ENCODE measurements at regions not wholly inside any gene's neighbourhood (a gene's known extent, or its start where the extent isn't known, plus 50 kb on each side); places are given as distances from the start of the nearest gene placed in this dataset.

DNA sequence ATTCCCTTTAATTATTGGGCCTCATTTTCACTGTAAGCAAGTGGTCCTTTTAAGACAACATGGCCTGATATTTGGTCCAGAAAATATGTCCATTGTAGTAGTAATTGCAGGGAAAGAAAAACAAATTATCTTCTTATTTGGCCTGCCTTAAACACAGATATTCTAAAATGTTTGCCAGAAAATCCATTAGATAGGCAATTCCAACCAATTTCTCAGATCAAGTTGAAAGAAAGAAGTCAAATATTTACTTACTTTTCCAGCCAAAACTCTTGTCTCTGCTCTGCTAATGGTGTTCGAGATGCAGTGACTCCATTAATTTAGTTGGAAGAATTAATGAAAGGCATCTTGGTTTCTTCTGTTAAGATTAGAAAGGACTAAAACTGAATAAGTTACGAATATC is 757.3 kb upstream of the IGFBP3 start:
- POLR2A ChIA-PET = no interaction called here

DNA sequence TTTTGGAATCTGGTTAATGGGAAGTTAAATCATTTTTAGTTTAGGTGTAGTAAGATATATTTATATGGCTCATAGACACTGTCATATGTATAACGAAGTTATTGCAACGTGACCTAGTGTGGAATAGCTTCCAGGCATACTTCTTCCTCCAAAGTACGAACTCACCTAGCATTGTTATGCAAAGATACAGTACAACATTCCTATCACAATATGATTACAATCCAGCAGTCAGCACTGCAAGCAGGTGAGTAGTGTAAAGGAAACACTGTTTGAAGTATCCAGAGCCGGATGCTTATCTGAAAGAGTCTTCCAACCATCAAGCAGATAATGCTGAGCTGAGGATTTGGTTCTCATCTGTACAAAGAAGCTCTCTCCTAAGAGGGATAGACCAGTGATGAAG is 754.4 kb upstream of the IGFBP3 start:
- no CpG with 5 or more reads among the region's 4 CpGs for WGBS (ENCODE audit: insufficient coverage)
- H3K4me3 ChIP-seq (ENCODE audit: control insufficient read depth in 1 of 2, extremely low read depth in 1 of 2, low read length in 1 of 2) = no peak overlapping the region
- ChIA-PET CTCF (no interaction called here), POLR2A (interaction anchor here in 1 of 2 donors (0.6 kb wide), 1 partner anchor 179 kb away, joined by 3 read pairs; no protein-coding TSS in a partner anchor)
- no peaks in the 10 kb centered on the region for H3K9me3 ChIP-seq
- H3K27ac ChIP-seq (ENCODE audit: low read length) = no peak overlapping the region
- Mint-ChIP-seq H3K4me1 (no peaks in the 10 kb centered on the region), H3K36me3 (no peaks in the 10 kb centered on the region), H3K27ac (no peak overlapping the region), H3K9me3 (no peaks in the 10 kb centered on the region), H3K27me3 (no peaks in the 10 kb centered on the region), H3K4me3 (no peak overlapping the region)
- DNase-seq = no peak
- ATAC-seq (replicated peaks in 1 of 4) = no peak
- H3K4me1 ChIP-seq (ENCODE audit: control insufficient read depth in 1 of 2, extremely low read depth in 1 of 2, insufficient read depth in 2 of 2, low read length in 2 of 2) = no peaks in the 10 kb centered on the region
- H3K36me3 ChIP-seq (ENCODE audit: control insufficient read depth in 2 of 2, extremely low read depth in 1 of 2, insufficient read depth in 1 of 2, low read length in 1 of 2) = no peaks in the 10 kb centered on the region
- H3K27me3 ChIP-seq (replicated peaks in 1 of 2; ENCODE audit: control insufficient read depth in 2 of 2, extremely low read depth in 1 of 2, insufficient read depth in 2 of 2, low read length in 1 of 2) = no peaks in the 10 kb centered on the region

More for the DNA sequence above, 757.3 kb upstream of the IGFBP3 start:
- H3K27me3 ChIP-seq (replicated peaks in 1 of 2; ENCODE audit: control insufficient read depth in 2 of 2, extremely low read depth in 1 of 2, insufficient read depth in 2 of 2, low read length in 1 of 2) = no peaks in the 10 kb centered on the region
- H3K27ac ChIP-seq (ENCODE audit: low read length) = no peak overlapping the region
- Mint-ChIP-seq H3K36me3 (no peaks in the 10 kb centered on the region), H3K27ac (no peak overlapping the region), H3K9me3 (peaks cover 0 to 8% (median 4%) of the 10 kb centered on the region in 3 donors), H3K4me3 (no peak overlapping the region), H3K27me3 (no peaks in the 10 kb centered on the region), H3K4me1 (no peaks in the 10 kb centered on the region)
- no peaks in the 10 kb centered on the region for H3K36me3 ChIP-seq (ENCODE audit: control insufficient read depth in 2 of 2, extremely low read depth in 1 of 2, insufficient read depth in 1 of 2, low read length in 1 of 2)
- ATAC-seq (replicated peaks in 1 of 4) = no peak
- H3K4me3 ChIP-seq (ENCODE audit: control insufficient read depth in 1 of 2, extremely low read depth in 1 of 2, low read length in 1 of 2) = no peak overlapping the region
- CTCF ChIA-PET = no interaction called here
- H3K4me1 ChIP-seq (ENCODE audit: control insufficient read depth in 1 of 2, extremely low read depth in 1 of 2, insufficient read depth in 2 of 2, low read length in 2 of 2) = no peaks in the 10 kb centered on the region
- no CpG with 5 or more reads among the region's 2 CpGs for WGBS (ENCODE audit: insufficient coverage)
- DNase-seq = no peak
- no peaks in the 10 kb centered on the region for H3K9me3 ChIP-seq

DNA sequence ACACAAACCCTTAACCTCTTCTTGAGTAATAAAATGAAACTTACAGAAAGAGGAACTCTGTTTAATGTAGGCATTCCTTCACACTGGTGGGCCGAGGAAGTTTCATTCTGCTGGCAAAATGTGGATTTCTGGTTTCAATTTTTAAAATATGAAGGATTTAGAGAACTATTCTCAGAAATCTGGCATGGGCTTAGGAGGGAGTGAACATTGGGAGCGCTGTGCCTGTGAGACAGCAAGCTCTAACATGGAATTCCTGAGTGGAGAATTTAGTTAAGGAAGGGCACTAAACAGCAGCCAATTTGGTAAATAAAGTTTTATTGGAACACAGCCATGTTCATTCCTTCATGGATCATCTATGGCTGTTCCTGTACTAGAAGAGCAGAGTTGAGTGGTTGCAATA is 751.8 kb upstream of the IGFBP3 start:
- no peaks in the 10 kb centered on the region for H3K27me3 Mint-ChIP-seq
- ATAC-seq (replicated peaks in 1 of 4) (no peak), DNase-seq (no peak)
- no peak overlapping the region for H3K27ac ChIP-seq (ENCODE audit: low read length)
- H3K9me3 Mint-ChIP-seq = peaks cover 0 to 3% (median 0%) of the 10 kb centered on the region in 3 donors
- H3K27ac Mint-ChIP-seq = no peak overlapping the region
- H3K27me3 ChIP-seq (replicated peaks in 1 of 2; ENCODE audit: control insufficient read depth in 2 of 2, extremely low read depth in 1 of 2, insufficient read depth in 2 of 2, low read length in 1 of 2) = no peaks in the 10 kb centered on the region
- H3K36me3 ChIP-seq (ENCODE audit: control insufficient read depth in 2 of 2, extremely low read depth in 1 of 2, insufficient read depth in 1 of 2, low read length in 1 of 2) = no peaks in the 10 kb centered on the region
- ChIA-PET POLR2A (no interaction called here), CTCF (no interaction called here)
- 10% methylated on average over 1 of the region's 2 CpGs for WGBS (ENCODE audit: insufficient coverage)
- no peak overlapping the region for H3K4me3 Mint-ChIP-seq
- H3K4me3 ChIP-seq (ENCODE audit: control insufficient read depth in 1 of 2, extremely low read depth in 1 of 2, low read length in 1 of 2) = no peak overlapping the region
- no peaks in the 10 kb centered on the region for H3K36me3 Mint-ChIP-seq
- no peaks in the 10 kb centered on the region for H3K4me1 Mint-ChIP-seq
- H3K9me3 ChIP-seq = no peaks in the 10 kb centered on the region
- no peaks in the 10 kb centered on the region for H3K4me1 ChIP-seq (ENCODE audit: control insufficient read depth in 1 of 2, extremely low read depth in 1 of 2, insufficient read depth in 2 of 2, low read length in 2 of 2)

DNA sequence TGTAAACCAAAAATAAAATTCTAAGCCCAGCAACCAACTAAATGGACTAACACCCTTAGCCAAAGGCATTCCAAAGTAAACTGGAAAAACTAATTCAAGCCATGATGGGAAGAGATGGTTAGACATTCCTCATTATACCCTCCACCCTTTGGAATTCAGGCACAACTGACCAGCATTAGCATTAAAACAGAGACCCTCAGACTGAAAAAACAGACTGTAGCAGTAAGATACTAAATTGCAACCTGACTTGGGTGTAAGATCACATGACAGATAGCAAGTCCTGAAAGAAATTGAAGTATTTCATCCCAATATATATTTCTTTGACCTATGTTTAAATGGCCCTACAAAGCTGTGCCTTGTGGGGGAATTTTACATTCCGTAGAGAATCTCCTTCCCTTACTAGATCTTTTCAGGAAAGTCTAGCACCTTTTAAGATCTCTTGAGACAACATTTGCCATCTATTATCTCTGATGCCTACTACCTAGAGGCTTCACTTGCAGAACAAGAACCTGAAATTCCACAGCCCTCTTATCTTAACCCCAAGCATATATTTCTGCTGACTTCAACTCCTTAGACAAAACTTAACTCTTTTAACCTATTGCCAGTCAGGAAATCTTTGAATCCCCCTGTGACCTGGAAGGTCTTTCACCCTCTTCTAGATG is 750.2 kb upstream of the IGFBP3 start:
- no peak for DNase-seq
- Mint-ChIP-seq H3K4me3 (no peak overlapping the region), H3K36me3 (no peaks in the 10 kb centered on the region), H3K9me3 (peaks cover 0 to 5% (median 3%) of the 10 kb centered on the region in 3 donors), H3K27me3 (no peaks in the 10 kb centered on the region), H3K4me1 (no peaks in the 10 kb centered on the region), H3K27ac (no peak overlapping the region)
- ATAC-seq (replicated peaks in 1 of 4) = no peak
- no CpG with 5 or more reads among the region's 1 CpG for WGBS (ENCODE audit: insufficient coverage)
- Histone ChIP-seq H3K4me1 (ENCODE audit: control insufficient read depth in 1 of 2, extremely low read depth in 1 of 2, insufficient read depth in 2 of 2, low read length in 2 of 2) (no peaks in the 10 kb centered on the region), H3K9me3 (no peaks in the 10 kb centered on the region), H3K36me3 (ENCODE audit: control insufficient read depth in 2 of 2, extremely low read depth in 1 of 2, insufficient read depth in 1 of 2, low read length in 1 of 2) (no peaks in the 10 kb centered on the region), H3K4me3 (ENCODE audit: control insufficient read depth in 1 of 2, extremely low read depth in 1 of 2, low read length in 1 of 2) (no peak overlapping the region), H3K27ac (ENCODE audit: low read length) (no peak overlapping the region), H3K27me3 (replicated peaks in 1 of 2; ENCODE audit: control insufficient read depth in 2 of 2, extremely low read depth in 1 of 2, insufficient read depth in 2 of 2, low read length in 1 of 2) (no peaks in the 10 kb centered on the region)
- ChIA-PET CTCF (no interaction called here), POLR2A (no interaction called here)

DNA sequence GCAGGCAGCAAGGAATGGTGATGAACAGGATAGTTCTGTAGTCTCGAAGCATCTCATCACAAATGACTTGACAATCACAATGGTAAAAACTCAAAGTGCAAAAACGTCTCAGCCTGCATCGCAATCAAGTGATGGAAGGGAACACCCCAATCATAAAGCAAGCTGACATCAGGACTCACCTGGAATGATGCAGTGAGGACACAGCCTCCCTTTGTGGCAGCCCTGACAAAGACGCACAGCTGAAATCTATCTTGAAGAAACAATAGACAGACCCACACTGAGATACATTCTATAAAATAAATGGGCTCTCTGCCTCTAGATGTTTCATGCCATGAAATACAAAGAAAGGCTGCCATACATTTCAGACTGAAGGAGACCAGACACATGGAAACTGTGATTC is 748.0 kb upstream of the IGFBP3 start:
- H3K27me3 ChIP-seq (replicated peaks in 1 of 2; ENCODE audit: control insufficient read depth in 2 of 2, extremely low read depth in 1 of 2, insufficient read depth in 2 of 2, low read length in 1 of 2) = no peaks in the 10 kb centered on the region
- POLR2A ChIA-PET = no interaction called here
- 77% methylated on average over 2 of the region's 4 CpGs for WGBS (ENCODE audit: insufficient coverage)

DNA sequence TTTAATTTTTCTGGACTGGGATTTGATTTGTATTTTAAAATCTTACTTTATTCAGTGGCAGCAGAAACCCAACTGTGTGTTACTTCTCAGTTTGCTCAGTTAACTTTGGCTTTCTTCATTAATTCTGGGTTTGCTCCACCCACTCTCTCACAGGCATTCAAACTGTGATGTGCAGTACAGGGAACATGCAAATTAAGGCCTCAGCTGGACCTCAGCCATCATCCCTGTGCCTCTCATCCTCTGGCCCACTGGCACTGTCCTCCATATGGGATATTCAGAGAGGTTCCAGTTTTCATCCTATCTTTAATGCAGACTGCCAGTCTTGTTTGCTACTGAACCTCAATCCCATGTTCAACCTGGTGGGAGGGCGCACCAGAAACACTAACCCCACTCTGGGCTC is 743.4 kb upstream of the IGFBP3 start:
- DNase-seq = no peak
- Histone ChIP-seq H3K9me3 (no peaks in the 10 kb centered on the region), H3K27ac (ENCODE audit: low read length) (no peak overlapping the region), H3K36me3 (ENCODE audit: control insufficient read depth in 2 of 2, extremely low read depth in 1 of 2, insufficient read depth in 1 of 2, low read length in 1 of 2) (no peaks in the 10 kb centered on the region), H3K4me1 (ENCODE audit: control insufficient read depth in 1 of 2, extremely low read depth in 1 of 2, insufficient read depth in 2 of 2, low read length in 2 of 2) (no peaks in the 10 kb centered on the region), H3K4me3 (ENCODE audit: control insufficient read depth in 1 of 2, extremely low read depth in 1 of 2, low read length in 1 of 2) (no peak overlapping the region), H3K27me3 (replicated peaks in 1 of 2; ENCODE audit: control insufficient read depth in 2 of 2, extremely low read depth in 1 of 2, insufficient read depth in 2 of 2, low read length in 1 of 2) (no peaks in the 10 kb centered on the region)
- ATAC-seq (replicated peaks in 1 of 4) = no peak
- H3K27ac Mint-ChIP-seq = no peak overlapping the region
- H3K36me3 Mint-ChIP-seq = no peaks in the 10 kb centered on the region
- POLR2A ChIA-PET = no interaction called here
- H3K4me1 Mint-ChIP-seq = no peaks in the 10 kb centered on the region
- CTCF ChIA-PET = no interaction called here
- no peaks in the 10 kb centered on the region for H3K27me3 Mint-ChIP-seq
- H3K9me3 Mint-ChIP-seq = peaks cover 0 to 5% (median 4%) of the 10 kb centered on the region in 3 donors
- 86% methylated on average over 1 of the region's 1 CpG for WGBS (ENCODE audit: insufficient coverage)
- H3K4me3 Mint-ChIP-seq = no peak overlapping the region

More for the DNA sequence above, 748.0 kb upstream of the IGFBP3 start:
- CTCF ChIA-PET = no interaction called here
- Histone ChIP-seq H3K9me3 (no peaks in the 10 kb centered on the region), H3K36me3 (ENCODE audit: control insufficient read depth in 2 of 2, extremely low read depth in 1 of 2, insufficient read depth in 1 of 2, low read length in 1 of 2) (no peaks in the 10 kb centered on the region), H3K4me3 (ENCODE audit: control insufficient read depth in 1 of 2, extremely low read depth in 1 of 2, low read length in 1 of 2) (no peak overlapping the region), H3K27ac (ENCODE audit: low read length) (no peak overlapping the region), H3K4me1 (ENCODE audit: control insufficient read depth in 1 of 2, extremely low read depth in 1 of 2, insufficient read depth in 2 of 2, low read length in 2 of 2) (no peaks in the 10 kb centered on the region)
- DNase-seq = no peak
- no peak overlapping the region for H3K27ac Mint-ChIP-seq
- no peak overlapping the region for H3K4me3 Mint-ChIP-seq
- peaks cover 0 to 6% (median 5%) of the 10 kb centered on the region in 3 donors for H3K9me3 Mint-ChIP-seq
- no peaks in the 10 kb centered on the region for H3K36me3 Mint-ChIP-seq
- no peaks in the 10 kb centered on the region for H3K4me1 Mint-ChIP-seq
- no peak for ATAC-seq (replicated peaks in 1 of 4)
- H3K27me3 Mint-ChIP-seq = no peaks in the 10 kb centered on the region

DNA sequence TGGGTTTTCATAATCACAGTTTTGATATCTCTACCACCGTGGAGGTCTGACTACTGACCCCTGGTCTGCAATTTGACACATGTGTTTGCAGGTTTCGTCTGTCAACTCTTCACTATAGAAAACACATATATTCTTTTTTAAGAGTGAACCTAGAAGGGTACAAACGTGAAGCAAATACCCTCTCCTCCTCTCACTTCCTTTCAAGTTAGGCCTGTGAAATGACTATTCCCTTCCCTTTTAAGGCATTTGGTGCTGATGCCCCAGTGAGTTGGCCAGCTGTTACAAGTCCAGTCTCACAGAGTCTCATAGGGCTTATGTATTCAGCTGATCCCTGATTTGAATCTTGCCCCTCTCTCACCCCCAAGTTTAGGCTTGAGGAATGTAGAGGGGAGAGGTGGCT is 742.0 kb upstream of the IGFBP3 start:
- H3K36me3 Mint-ChIP-seq = no peaks in the 10 kb centered on the region
- ATAC-seq (replicated peaks in 1 of 4) (no peak), DNase-seq (no peak)
- H3K36me3 ChIP-seq (ENCODE audit: control insufficient read depth in 2 of 2, extremely low read depth in 1 of 2, insufficient read depth in 1 of 2, low read length in 1 of 2) = no peaks in the 10 kb centered on the region
- no peaks in the 10 kb centered on the region for H3K27me3 Mint-ChIP-seq
- 80% methylated on average over 1 of the region's 3 CpGs for WGBS (ENCODE audit: insufficient coverage)
- H3K27ac ChIP-seq (ENCODE audit: low read length) = no peak overlapping the region
- no peak overlapping the region for H3K27ac Mint-ChIP-seq
- ChIA-PET CTCF (no interaction called here), POLR2A (no interaction called here)
- H3K27me3 ChIP-seq (replicated peaks in 1 of 2; ENCODE audit: control insufficient read depth in 2 of 2, extremely low read depth in 1 of 2, insufficient read depth in 2 of 2, low read length in 1 of 2) = no peaks in the 10 kb centered on the region
- no peaks in the 10 kb centered on the region for H3K4me1 ChIP-seq (ENCODE audit: control insufficient read depth in 1 of 2, extremely low read depth in 1 of 2, insufficient read depth in 2 of 2, low read length in 2 of 2)
- no peak overlapping the region for H3K4me3 ChIP-seq (ENCODE audit: control insufficient read depth in 1 of 2, extremely low read depth in 1 of 2, low read length in 1 of 2)
- no peak overlapping the region for H3K4me3 Mint-ChIP-seq
- no peaks in the 10 kb centered on the region for H3K4me1 Mint-ChIP-seq
- peaks cover 0 to 8% (median 3%) of the 10 kb centered on the region in 3 donors for H3K9me3 Mint-ChIP-seq
- H3K9me3 ChIP-seq = no peaks in the 10 kb centered on the region

Data from T-cell (primary cell).